CD4-positive, alpha-beta T cell treated with Interleukin-1 beta for 1 hour (primary cell): ENCODE measurements at regions not wholly inside any gene's neighbourhood (a gene's known extent, or its start where the extent isn't known, plus 50 kb on each side); places are given as distances from the start of the nearest gene placed in this dataset.
"Not testable (repeated sequence)": the region's sequence is repeated elsewhere in the genome, so short reads cannot be mapped to it uniquely, and the experiment has no call there.

Source experiments
- DNase-seq, 2 donors: peaks; one replicate each; pipeline ENCODE4 v3.0.0-alpha.2; 2020 to 2022

- DNase-seq, result no peak
Observed at GRCh38 chr6:137625100-137625661, 131.0 kb upstream of the OLIG3 start.

DNA sequence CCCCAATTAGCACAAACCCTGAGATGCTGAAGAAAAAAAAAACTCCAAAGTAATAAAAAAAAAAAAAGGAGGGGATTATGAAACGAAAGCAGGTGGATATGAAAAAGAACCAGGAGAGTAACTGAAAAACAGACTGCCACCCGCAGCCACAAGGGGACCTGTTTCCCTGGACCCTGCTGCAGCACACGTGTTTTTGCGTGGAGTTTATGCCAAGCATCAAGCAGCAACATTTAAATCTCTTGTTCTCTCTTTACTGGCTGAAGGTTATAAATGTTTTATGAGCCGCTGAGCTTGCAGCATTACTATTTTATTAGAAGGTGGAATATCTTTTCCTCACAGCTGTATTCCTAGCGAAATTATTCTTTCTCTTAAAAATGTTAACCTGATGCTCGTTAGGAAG, 131.6 kb upstream of the OLIG3 start:
- no peak for DNase-seq

DNA sequence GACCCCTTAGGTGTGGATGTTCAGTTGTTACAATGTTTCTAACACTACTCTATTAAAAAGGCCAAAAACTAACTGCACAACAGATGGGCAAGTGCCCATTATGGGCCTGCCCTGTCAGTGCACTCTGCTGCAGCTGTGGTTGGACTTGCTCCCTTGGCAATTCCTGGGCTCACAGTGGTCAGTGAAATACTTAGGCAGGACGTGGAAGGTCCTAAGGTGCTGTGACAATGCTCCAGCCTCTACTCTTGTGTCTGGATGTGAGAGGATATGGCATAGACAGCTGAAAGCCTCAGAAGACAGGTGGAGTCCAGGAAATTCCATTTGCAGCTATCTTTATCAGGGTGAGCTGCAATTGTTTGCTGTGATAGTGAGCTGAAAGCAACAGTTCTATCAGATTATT, 136.5 kb upstream of the OLIG3 start:
- no peak for DNase-seq

GRCh38 chr6:137631323-137631722, 137.1 kb upstream of the OLIG3 start:
- DNase-seq, result no peak

DNA sequence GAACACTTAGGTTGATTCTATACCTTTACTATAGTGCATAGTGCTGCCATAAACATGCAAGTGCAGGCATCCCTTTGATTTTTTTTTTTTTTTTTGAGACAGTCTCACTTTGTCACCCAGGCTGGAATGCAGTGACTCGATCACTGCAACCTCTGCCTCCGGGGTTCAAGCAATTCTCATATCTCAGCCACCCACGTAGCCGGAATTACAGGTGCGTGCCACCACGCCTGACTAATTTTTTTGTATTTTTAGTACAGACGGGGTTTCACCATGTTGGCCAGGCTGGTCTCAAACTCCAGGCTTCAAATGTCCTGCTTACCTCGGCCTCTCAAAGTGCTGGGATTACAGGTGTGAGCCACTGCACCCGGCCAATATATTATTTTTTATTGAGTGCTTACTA, 140.0 kb upstream of the OLIG3 start:
- not testable (repeated sequence) for DNase-seq

DNA sequence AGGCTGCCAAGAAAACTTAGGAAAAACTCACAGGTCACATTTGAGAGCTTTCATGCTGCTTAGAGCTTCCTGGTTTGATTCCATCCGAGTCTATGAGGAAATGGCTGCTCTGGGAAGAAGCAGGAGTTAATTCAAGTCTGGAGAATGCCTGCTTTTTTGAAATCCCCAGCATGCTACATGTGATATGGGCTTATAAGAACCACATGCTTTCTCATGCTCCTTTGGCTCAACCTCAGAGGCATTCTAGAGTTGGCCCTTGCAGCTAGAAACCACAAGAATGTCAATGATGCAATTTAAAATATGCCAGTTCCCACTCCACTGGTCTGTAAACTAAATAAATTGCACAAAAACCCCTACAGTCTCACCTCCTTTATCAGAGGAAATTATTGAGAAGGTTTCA, 142.9 kb upstream of the OLIG3 start:
- DNase-seq, result no peak

DNA sequence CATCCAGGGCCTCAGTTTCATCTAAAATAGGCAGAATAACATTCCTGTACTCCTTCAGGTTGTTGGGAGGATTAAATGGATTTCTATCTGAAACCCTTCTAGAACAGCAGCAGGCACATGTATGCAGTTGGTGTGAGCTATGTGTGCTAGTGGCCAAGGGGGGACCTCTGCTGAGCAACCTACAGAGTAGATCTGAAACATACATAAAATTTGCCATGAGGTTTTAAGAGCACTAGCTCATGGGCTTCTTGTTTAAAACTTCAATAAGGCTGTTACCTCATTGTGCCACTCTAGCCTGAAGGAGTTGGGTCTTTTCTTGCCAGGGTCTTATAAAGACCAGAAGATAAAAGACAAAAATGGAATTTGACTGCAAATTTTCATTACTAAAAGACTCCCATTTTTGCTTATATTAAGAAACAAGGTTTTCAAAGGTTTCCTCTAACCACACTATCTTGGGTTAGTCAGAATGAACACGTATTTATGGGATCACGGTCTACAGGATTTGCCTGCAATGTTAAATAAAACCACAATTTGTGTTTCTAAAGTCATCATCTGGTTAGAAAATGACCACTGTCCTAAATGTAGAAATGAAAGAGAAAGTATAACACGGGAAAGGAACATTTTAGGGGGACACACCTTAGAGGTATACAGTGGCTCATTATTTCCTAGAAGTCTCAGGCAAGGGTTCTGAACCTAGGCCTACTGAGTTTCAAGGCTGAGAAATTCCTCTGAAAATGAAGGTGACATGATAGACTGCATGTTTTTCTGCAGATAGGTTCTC, 144.9 kb upstream of the OLIG3 start:
- peak in 1 of 2 donors; percentile 3 for DNase-seq

DNA sequence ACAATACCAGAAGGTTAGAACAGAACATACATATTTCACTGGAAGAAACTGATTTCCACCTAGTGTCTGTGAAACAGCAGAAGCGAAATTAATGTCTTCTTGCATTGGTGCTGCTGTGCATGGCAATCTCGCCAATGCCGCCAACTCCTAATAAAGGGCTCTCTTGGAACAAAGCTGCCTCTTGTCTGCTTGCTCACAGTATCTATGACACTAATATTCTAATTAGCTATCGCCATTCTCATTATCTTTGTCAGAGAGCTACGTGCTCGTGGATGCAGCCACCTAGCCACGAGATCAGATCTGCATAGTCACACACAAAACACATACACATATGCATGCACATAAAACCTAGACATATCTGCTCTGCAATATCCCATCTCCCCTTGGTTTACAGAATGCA, 145.9 kb upstream of the OLIG3 start:
- DNase-seq, result no peak

GRCh38 chr6:137641474-137642077, 147.4 kb upstream of the OLIG3 start:
- DNase-seq, result peak; percentile 69 to 75

DNA sequence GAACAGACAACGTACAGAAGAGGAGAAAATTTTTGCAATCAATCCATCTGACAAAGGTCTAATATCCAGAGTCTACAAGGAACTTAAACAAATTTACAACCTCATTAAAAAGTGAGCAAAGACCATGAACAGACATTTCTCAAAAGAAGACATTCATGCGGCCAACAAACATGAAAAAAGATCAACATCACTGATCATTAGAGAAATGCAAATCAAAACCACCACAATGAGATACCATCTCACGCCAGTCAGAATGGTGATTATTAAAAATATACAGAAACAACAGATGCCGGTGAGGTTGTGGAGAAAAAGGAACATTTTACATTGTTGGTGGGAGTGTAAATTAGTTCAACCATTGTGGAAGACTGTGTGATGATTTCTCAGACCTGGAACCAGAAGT, 149.0 kb upstream of the OLIG3 start:
- not testable (repeated sequence) for DNase-seq

GRCh38 chr6:137643644-137644043, 149.4 kb upstream of the OLIG3 start:
- DNase-seq, result not testable (repeated sequence)

- DNase-seq, result no peak
Observed at GRCh38 chr6:137645850-137646249, 151.7 kb upstream of the OLIG3 start.

- no peak for DNase-seq
Observed at GRCh38 chr6:137646484-137646883, 152.3 kb upstream of the OLIG3 start.

- DNase-seq, result no peak
Observed at GRCh38 chr6:137647762-137648447, 153.7 kb upstream of the OLIG3 start.

DNA sequence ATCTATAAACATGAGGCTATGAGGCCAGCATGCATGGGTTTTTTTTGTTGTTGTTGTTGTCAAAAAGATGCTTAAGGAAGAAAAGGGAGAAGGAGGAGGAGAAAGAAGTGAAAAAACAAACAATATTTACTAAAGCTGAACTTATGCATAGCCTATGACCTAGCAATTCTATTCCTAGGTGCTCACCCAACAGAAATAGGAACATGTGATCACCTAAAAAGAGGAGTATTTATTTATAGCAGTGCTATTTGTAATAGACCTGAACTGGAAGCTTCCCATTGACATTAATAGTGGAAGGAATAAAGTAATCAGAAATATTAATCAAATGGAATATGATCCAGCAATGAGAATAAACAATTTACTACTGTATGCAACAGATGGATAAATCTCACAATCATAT, 156.5 kb upstream of the OLIG3 start:
- no peak for DNase-seq

- DNase-seq, result no peak
Observed at GRCh38 chr6:137651178-137651577, 157.0 kb upstream of the OLIG3 start.

DNA sequence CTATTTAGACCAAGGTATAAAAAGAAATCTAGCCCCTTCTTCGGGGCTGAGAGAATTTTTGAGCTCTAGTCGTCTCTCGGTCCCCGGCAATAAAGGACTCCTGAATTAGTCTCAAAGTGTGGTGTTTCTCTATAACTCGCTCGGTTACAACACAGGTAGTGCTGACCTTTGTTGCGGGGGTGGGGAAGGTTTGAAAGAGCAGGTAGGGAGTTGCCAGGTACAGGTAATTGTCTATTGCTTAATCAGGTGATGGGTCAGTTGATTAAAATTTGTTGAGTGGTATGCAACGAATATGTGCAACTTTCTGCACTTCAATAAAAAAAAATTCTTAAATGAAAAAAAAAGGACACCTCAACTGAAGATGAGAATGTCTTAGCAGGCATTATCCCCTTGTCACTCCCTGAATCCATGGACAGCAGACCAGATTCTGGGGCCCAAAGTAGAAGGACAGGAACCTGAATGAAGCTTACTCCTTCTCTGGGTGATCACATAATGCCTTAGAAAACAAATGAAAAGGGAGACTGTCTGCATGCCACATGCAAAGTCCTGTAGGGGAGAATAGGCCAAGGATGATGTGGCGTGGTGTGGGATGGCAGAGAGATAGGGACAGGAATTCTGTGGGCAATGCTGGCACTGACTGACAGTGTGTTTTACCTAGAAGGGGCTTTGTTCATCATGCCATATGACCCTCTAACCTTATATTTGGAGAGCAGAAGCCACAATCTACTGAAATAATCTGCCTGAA, 157.6 kb upstream of the OLIG3 start:
- DNase-seq, result no peak

DNA sequence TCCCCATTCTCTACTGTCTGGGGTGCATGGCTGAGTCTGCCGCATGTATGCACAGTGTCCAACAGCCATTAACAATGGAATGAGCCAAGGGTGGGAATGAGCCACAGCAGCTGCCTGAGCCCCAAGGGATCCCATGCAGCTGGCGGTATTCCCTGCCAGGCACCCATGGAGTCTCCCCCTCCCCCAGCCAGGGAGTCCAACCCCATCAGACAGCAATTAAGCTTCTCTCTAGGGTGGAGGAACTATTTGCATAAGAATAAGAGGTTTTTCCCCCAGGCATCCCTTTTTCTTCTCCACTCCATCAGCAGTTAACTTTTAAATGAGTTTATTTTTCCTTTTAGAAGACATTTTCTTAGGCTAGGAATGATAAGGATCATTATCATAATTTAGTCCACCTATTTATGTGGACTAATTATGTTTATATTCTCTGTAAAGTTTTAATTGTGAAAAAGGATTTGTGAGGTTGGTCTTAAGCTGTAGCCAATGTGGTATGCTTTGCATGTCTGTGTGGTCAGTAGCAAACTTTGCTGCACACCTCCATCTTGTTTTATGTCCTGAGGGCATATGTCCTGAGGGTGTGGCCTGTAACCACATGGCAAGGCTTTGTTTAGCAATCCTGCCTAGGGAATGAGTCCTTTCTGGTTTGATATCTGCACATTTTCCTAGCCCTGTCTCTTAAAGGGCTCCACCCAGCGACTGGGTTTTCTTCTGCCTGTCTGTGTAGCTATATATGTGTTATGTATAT, 158.9 kb upstream of the OLIG3 start:
- no peak for DNase-seq

DNA sequence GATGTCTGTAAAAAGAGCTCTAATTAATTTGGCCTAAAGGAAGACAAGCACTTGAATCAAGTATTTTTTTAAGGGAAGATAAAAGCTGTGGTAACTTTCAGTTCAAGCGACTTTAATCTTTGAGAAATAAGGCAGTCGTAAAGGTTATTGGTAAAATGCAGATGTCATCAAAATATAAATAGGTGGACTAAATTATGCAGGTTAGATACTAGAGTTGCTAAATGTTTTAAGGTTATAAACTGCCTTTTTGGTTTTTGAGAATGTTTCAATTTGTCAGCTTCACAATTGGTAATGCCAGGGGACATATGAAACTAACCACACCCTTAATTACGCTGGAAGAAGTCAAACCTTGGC, 159.5 kb upstream of the OLIG3 start:
- DNase-seq, result no peak

DNA sequence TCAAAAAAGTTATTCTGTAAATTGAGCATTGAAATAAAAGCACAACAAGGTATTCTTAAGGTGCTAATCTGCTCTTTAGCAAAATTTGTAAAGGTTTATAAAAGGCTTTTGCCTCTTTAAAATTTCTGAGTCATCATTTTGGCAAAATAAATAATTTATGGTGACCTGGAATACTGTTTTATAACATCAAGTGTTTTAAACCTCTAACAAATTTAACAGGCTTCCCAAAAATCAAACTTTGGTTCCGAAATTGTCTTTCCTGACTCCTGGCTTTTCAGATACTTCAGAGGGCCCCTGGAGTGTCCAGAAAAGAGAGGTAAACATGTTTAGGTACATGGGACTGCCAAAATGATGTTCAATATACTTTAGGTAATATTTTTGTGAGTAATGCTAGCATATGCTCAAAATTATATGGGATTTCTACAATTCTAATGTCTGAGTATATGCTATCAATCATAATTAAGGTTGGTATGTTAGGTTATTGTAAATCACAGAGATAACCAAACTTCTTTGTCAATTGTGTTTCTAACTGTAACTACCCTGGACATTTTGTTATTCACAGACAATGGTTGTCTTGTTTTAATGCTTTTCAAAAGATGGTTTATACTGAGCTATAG, 160.3 kb upstream of the OLIG3 start:
- no peak for DNase-seq

DNA sequence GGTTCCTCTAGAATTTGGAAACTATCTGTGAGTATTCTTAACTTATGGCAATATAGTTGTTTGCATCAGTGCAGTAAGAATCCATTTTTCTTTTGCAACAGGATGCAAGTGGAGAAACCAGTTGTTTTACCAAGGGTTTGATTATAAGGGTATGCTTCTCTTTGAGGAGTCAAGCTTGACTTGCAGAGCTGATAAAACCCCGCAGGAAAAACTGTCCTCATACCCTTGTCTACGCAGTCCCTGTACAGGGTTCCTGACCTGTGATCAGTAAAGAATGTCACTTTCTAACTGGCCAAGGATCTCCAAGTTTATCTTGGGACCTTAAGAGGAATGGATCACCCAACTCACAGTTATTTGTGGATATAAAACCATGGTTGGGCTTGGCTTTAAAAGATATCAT, 161.1 kb upstream of the OLIG3 start:
- DNase-seq, result no peak

DNA sequence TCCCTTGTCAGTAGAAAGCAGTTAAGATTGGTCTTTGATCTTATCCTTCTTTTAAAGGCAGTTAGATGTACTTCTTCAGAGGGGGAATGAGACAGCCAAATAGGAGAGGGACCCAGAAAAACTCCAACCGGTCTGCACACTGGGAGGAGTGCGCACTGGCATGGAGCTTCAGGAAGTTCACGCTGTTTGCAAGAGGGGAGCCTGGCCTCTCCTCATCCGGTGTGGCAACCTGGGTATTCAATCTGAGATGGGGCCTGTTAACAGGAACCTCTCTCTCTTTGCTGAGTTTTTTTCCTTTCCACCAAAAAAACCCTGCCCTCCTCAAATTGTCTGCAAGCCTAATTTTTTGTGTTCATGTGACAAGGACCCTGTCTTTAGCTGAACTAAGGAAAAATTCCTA, 162.5 kb upstream of the OLIG3 start:
- no peak for DNase-seq
